ENCODE measurements at regions not wholly inside any gene's neighbourhood (a gene's known extent, or its start where the extent isn't known, plus 50 kb on each side); places are given as distances from the start of the nearest gene placed in this dataset.

DNA sequence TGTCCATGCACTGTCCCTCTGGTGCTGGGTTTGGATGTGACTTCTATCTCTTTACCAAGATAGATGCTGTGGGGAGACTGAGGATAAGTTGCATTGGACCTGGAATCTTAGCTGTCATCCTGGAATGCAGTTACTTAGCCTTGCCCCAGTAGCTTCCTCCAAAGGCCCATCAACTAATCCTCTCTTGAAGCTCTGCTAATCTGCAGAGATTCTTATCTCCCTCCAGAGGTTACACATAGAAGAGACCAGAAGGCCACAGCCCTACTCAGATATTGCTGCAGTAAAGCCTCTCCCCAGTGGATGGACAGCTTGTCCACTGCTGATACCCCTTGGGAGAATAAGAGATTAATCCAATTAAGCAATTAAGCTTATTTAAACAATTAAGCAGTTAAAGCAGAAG is 867.2 kb downstream of the BCL11B start:
- Histone ChIP-seq H3K36me3 (ENCODE audit: control insufficient read depth in 2 of 2, extremely low read depth in 1 of 2, insufficient read depth in 2 of 2, low read length in 2 of 2) (no peaks in the 10 kb centered on the region), H3K9me1 (replicated peaks; ENCODE audit: control insufficient read depth, extremely low read depth, insufficient read depth, low read length) (no peaks in the 10 kb centered on the region), H2AFZ (ENCODE audit: low read depth, low read length) (no peak overlapping the region), H3K79me2 (ENCODE audit: control insufficient read depth, insufficient read depth, low read length) (no peaks in the 10 kb centered on the region), H3K9ac (replicated peaks; ENCODE audit: extremely low read depth, insufficient read depth, low read length) (no peak overlapping the region), H3K4me2 (ENCODE audit: insufficient read depth, low read length) (no peak overlapping the region), H3K4me1 (ENCODE audit: control insufficient read depth, extremely low read depth, insufficient read depth, low read length) (no peaks in the 10 kb centered on the region), H3K27ac (ENCODE audit: insufficient read depth, low read depth, low read length) (no peak overlapping the region), H3K27me3 (ENCODE audit: control insufficient read depth in 2 of 2, insufficient read depth in 2 of 2, low read length in 2 of 2) (no peaks in the 10 kb centered on the region), H4K20me1 (replicated peaks; ENCODE audit: control insufficient read depth, extremely low read depth, insufficient read depth, low read length) (no peaks in the 10 kb centered on the region), H3K4me3 (replicated peaks in 1 of 3; ENCODE audit: insufficient read depth in 1 of 3, low read depth in 1 of 3, low read length in 3 of 3) (no peak overlapping the region), H3K9me3 (replicated peaks; ENCODE audit: control insufficient read depth, insufficient read depth, low read length) (peaks cover 5% of the 10 kb centered on the region)
- intact Hi-C loops (cut with micrococcal nuclease) (no loop called here), dilution Hi-C loops (cut with MboI; ENCODE audit: extremely low pct_ligation_motif_present, low sequenced_read_pairs) (no loop called here)
- no TSS peak for BruUV-seq (replicated peaks)
- FAIRE-seq (no peak), DNase-seq (ENCODE audit: low read depth, low spot score) (no peak)
- ChIA-PET POLR2A (no interaction called here), CTCF (no interaction called here)
- TF ChIP-seq EZH2 (IDR thresholded peaks at IDR 0.05; ENCODE audit: borderline replicate concordance, low read depth, low read length, severe bottlenecking) = no peak

GRCh38 chr14:98408024-98408555 is 863.9 kb downstream of the BCL11B start:
- intact Hi-C loops (cut with micrococcal nuclease) (no loop called here), dilution Hi-C loops (cut with MboI; ENCODE audit: extremely low pct_ligation_motif_present, low sequenced_read_pairs) (no loop called here)
- ChIA-PET CTCF (no interaction called here), POLR2A (no interaction called here)
- Histone ChIP-seq H3K36me3 (ENCODE audit: control insufficient read depth in 2 of 2, extremely low read depth in 1 of 2, insufficient read depth in 2 of 2, low read length in 2 of 2) (no peaks in the 10 kb centered on the region), H3K9me3 (replicated peaks; ENCODE audit: control insufficient read depth, insufficient read depth, low read length) (peaks cover 5% of the 10 kb centered on the region), H3K79me2 (ENCODE audit: control insufficient read depth, insufficient read depth, low read length) (no peaks in the 10 kb centered on the region), H3K27ac (ENCODE audit: insufficient read depth, low read depth, low read length) (no peak overlapping the region), H3K27me3 (ENCODE audit: control insufficient read depth in 2 of 2, insufficient read depth in 2 of 2, low read length in 2 of 2) (no peaks in the 10 kb centered on the region), H3K9me1 (replicated peaks; ENCODE audit: control insufficient read depth, extremely low read depth, insufficient read depth, low read length) (no peaks in the 10 kb centered on the region), H4K20me1 (replicated peaks; ENCODE audit: control insufficient read depth, extremely low read depth, insufficient read depth, low read length) (no peaks in the 10 kb centered on the region), H3K4me1 (ENCODE audit: control insufficient read depth, extremely low read depth, insufficient read depth, low read length) (no peaks in the 10 kb centered on the region), H2AFZ (ENCODE audit: low read depth, low read length) (no peak overlapping the region), H3K4me2 (ENCODE audit: insufficient read depth, low read length) (no peak overlapping the region), H3K9ac (replicated peaks; ENCODE audit: extremely low read depth, insufficient read depth, low read length) (no peak overlapping the region), H3K4me3 (replicated peaks in 1 of 3; ENCODE audit: insufficient read depth in 1 of 3, low read depth in 1 of 3, low read length in 3 of 3) (no peak overlapping the region)
- DNase-seq (ENCODE audit: low read depth, low spot score) (no peak), FAIRE-seq (no peak)
- TF ChIP-seq, protein P1, sequence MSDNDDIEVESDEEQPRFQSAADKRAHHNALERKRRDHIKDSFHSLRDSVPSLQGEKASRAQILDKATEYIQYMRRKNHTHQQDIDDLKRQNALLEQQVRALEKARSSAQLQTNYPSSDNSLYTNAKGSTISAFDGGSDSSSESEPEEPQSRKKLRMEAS (IDR thresholded peaks at IDR 0.05; ENCODE audit: insufficient read depth, insufficient read length) = no peak
- TF ChIP-seq CTCF (IDR thresholded peaks at IDR 0.05; ENCODE audit: extremely low read depth in 1 of 2, insufficient read depth in 1 of 2, low read depth in 1 of 2, low read length in 2 of 2) = no peak
- no peak for TF ChIP-seq POLR2A (IDR thresholded peaks at IDR 0.05; ENCODE audit: low read depth, low read length)
- TF ChIP-seq JUN (IDR thresholded peaks at IDR 0.05; ENCODE audit: borderline replicate concordance, insufficient read depth, insufficient read length, low read depth) = no peak
- TF ChIP-seq FOS (IDR thresholded peaks at IDR 0.05; ENCODE audit: borderline replicate concordance, insufficient read depth, low read length) = no peak
- BruUV-seq (replicated peaks) = no TSS peak
